Mucosa of gallbladder (tissue), 1 donor: ENCODE measurements at regions not wholly inside any gene's neighbourhood (a gene's known extent, or its start where the extent isn't known, plus 50 kb on each side); places are given as distances from the start of the nearest gene placed in this dataset.

Experiments used
- DNase-seq: peaks from one replicate; pipeline ENCODE4 v3.0.0-alpha.2; 2020; ENCODE audit warnings: low spot score
- donor health status: DM: no; HTN: no; CAD: no.

DNA sequence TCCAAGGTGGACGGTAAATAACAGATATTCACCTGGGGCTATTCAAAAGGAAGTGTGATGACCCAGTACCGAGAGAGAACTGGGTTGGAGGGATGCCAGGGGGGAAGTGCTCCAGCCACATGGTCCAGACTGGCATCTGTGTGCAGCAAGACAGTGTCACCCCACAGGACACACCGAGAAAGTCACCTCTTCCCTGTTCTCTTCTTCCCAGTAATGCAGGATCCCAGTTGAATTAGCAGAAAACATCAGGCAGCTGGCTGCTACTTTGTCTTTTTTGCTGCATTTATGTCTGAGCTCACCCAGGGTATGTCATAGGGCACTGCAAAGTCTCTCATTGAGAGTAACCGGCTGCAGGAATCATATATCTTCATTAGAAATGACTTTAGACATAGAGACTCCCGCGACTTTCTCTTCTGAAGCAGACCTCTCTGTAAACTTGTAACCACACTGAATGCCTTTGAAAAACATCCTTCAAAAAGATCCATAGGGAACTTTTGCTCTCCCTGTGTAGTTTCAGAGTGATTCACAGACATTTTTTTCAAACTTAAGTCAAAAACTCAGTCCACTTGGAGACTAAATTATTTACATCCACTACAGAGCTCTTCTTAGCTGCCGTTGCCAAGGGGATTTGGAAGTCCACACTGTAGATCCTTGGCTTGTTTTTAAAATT lies 609.0 kb upstream of the DPP6 start:
- DNase-seq = no peak

DNA sequence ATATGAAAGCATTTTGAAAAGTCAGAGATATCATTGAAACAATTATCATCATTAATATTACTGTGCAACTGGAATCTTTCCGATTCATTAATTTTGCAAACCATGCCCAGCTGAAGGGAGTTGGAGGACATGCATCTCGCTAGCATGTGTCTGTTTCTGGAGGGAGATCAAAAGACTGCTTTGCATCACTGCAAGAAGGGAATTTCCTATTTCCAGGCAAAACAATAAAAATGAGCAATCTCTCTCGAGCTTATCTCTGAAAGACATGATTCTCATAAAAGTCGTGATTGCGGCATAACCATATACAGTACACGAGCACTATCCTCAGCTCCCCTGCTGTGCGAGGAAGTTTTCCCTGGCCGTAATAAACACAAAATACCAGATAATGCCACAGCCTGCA lies 607.6 kb upstream of the DPP6 start:
- no peak for DNase-seq

DNA sequence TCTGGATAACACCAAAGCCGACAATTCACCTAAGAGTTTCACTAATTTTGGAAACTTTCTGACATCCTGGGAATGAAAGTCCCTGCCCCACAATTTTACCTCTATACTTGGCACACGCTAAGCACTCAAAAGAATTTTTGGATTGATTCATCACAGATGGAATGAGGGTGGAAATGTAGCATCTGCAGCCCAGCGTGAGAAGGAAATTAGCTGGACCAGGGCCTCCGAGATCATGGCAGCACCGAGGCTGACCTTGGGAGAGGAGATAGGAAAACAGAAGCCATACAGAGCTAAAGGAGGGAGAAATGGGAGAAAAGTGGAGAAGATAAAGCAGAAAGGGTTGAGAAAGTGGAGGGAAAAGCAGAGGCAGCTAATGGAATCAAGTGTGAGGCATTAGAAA lies 606.6 kb upstream of the DPP6 start:
- DNase-seq = no peak

DNA sequence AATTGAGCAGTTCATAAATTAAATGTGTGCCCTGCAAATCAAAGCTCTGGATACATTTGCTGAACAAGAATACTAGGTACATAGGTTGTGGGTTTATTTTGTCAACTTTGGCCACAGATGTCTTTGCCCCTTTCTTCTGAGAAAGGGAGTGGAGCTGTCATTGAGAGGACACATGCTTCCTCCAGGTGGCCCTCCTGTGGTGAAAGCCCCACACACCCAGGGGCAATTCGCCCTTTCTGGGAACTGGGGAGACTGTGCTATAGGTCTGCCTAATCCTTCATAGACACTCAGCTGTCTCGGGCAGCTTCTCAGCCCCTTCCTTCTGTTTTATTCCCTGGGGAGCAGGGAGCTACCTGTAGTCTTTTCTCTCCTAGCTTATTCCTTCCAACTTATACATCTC lies 605.7 kb upstream of the DPP6 start:
- no peak for DNase-seq

DNA sequence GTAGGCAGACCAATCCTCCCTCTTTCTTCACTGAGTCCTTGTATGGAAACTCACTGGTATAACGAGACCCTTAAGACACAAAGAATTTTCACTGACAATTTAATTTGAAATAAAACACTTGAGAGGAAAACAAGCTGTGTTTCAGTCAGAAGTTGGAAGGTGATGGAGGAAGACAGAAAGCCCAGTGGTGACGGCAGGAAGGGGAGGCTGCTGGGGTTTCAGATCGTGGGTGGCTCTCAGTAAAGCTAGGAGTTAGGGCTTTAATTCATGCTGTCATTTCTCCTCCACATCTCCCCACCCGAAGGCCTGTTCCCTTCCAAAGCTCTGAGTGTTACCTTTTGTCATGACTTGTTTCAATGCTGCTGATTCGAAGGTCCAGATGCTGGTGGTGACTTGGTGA lies 605.2 kb upstream of the DPP6 start:
- no peak for DNase-seq

DNA sequence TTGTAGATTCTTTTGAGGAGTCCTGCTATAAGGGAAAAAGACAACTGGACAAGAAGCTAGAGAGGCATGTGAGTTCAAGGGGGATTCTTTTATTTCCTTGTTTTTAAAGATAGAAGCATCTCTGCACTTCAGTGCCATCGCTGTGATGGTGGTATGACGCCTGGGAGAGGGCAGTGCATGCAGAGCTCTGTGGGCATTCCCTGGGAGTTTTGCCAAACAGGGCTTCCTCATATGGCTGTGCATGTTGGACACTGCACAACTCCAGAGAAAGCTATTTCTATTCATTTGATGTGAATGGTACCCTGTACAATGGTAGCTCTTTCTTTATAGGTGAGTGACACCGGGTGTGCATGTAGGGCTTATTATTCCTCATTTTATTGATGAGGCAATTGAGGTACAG lies 599.5 kb upstream of the DPP6 start:
- no peak for DNase-seq

DNA sequence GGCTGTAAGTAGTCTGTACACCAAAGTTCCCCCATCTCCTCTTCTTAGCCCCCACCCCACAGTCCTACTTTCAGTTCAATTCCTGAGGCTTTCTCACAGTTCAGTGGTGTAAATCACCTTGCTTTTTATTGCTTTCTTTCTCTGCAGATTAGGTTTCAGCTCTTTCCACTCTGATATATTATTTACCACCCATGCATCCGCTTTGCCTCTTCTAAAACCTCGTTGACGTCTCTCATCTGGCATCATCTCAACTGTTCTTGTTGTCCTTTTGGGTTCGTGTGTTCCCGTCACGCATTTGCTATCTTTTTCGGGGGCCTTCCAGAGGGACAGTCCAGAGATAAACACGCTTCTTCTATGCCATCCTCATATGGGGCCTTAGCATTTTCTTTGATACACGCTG lies 597.9 kb upstream of the DPP6 start:
- no peak for DNase-seq

DNA sequence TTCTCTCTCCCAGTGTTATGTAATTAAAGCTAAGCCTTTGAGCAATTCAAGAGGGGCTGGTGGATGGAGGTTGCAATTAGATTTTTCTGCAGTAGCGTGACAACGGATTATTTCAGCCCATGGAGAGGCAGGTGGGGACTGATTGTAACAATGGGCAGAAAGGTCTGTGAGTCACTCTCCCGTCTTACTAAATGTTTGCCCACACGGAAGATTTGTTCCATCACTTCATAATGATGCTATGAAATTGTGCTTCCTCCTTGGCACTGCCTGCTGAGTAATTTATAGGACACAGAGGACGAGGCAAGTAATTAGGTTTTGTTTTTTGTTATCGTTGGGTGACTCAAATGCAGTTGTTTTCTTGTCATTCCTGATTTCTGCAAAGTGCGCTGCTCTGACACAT lies 594.5 kb upstream of the DPP6 start:
- DNase-seq = no peak

DNA sequence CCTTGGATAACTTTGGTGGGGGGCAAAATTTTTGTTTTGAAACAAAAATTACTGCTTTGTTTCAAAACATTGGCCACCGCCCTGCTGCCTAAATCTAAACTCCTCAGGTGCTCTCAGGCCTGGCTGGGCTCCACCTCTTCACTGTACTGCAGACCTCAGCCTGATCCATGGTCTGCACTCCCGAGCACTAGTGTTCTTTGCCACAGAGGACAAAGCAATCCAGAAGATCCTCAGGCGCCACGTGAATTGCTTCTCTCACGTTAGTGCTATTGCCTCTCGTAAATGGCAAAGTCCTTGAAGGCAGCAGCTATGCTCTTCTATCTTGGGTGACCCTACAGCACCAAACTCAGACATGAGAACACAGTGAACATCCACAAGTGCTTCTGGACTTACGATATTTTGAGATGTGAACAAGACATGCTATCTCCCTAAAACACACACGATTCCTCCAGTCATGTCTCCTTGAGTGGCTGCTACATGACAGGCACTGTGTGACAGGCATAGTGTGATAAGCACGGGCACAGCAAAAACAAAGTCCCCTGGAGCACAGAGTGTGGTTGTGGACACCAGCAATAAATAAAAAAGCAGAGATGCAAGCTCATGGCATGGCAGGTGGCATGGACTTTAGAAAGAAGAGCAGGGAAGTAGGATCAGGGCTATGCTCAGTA lies 582.1 kb upstream of the DPP6 start:
- no peak for DNase-seq

DNA sequence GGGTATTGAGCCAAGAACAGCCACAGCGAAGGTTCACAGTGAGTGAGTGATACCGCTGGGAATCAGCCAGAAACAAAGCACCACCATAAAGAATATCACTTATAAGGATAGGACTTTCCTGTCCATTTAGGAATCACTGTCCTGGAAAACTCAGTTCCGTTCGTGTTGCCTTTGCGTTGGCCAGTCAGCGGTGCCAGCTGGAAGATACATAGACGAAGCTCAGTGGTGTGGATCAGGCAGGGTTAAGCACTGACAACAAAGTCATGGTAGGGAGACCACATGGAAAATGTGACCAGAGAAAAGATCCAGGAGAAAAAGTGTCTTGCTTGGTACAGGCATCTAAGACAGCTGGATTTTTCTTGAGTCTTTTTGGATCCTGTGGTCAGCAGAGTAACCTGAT lies 579.7 kb upstream of the DPP6 start:
- DNase-seq = no peak

DNA sequence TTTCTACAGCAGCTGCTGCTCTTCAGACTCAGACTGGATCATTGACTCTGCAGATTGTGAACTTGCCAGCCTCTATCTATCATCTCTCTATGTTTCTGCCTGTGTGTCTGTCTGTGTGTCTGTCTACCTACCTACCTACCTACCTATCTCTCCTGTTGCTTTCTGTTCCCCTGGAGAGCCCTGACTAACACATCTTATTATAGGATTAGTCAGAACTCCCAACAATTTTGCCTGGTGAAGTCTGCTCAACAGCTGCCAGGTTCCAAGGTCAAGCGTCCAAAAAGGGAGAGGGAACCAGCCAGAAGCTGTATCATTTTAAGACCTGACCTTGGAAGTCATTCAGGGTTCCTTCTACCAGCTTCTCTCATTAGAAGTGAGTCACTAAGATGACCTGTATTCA lies 579.0 kb upstream of the DPP6 start:
- no peak for DNase-seq

DNA sequence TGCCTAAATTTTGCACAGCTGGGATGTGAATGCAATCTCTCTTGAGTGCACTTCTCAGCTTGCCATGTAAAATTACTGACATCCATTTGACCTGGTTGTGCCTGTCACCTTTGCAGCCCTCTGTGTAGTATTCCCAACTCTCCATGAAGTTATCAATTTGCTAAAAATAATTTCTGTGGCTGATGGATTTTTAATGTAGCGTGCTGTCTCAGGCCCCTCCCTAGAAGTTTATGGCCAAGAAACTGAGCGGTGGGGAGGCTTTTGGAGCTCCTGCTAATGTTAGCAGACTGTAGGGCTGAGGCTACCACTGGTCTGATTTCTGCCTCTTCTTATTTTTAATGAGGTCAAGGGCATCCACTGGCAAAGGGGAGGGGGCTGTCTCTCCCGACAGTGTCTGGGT lies 577.0 kb upstream of the DPP6 start:
- DNase-seq = no peak

DNA sequence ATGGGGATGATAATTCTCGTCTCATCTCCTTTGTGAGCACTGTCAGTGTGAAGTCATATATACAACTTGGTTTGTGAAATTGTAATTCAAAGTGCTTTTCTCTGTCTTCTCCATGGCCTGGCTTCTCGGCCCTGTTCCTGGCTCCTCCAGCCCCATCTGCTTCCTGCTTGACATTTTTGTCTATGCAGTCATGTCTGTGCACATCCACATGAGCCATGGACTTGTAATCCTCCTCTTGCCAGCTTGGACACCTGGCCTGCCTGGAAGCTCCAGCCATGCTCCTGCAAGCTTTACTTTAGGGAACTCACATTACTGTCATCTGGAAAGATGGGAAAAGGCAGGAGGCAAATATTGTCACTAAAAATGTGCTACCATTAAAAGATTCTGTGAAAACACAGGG lies 576.0 kb upstream of the DPP6 start:
- DNase-seq = no peak

DNA sequence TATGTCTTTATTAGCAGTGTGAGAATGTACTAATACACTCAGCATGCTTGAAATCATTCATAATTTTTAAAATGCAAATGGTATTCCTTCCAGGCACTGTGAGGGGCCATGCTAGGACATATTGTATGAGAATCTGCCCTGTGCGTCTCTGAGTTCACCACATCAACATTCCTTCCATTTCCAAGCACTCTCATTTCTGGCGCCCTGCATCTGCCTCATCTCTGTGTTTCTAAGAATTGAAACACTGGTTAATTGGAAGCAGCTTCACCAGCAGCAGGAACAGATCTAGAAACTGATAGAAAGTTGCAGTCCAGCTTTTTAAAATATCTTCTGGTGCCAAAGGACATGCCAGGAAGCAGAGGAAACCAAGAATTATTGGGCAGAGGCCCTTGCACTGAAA lies 555.9 kb upstream of the DPP6 start:
- DNase-seq = no peak

DNA sequence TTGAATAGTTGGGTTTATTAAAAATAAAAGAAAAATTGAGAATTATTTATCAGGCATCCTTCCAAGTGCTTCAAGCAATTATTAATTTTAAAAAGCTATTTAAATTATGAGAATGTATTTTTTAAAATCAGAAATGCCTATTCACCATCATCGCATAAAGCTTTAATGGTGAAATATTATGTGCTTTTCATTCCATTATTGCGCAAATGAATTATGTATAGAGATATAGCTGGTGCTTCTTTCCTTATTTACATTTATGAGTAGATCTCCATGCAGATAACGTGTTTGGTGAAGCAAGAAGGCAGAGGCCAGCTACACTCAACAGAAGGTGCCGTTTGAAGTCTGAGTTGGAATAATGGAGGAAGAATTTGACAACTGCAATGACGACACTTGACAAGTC lies 549.1 kb upstream of the DPP6 start:
- DNase-seq = no peak

DNA sequence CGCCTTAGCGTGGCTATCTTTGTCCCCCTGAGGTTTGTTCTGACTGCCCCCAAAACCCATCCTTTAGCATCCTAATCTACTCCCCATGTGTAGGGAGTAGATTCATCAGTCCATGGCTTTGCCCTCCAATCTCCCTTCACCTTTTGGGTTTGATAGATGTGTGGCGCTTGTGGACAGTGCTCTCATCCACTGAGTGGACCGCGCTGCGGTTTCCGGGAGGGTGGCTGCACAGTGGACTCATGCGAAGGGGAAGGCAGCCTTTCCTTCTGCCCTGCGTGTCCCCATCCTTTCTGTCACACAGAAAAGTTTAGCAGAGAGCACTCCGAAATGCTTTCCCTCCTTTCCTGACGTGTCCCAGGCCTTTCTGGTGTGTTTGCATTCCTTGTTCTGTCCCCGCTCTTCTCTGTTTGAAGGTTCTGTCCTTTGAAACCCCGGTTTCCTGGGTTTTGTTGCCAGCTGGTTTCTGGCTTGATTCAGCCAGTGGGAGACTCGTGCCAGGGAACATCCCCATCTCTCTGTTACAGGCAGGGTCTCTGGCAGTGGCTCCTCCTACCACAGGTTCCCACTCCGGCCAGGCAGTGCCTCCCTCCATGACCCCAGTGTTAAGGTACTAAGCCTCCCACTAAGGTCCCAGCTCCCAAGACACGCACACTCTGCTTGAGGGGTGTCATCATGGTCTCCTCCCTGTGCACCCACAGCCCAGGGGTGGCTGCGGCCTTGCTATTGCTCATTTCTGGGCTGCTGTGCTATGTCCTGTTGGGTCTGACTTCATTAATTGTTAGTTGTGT lies 547.7 kb upstream of the DPP6 start:
- DNase-seq = no peak

DNA sequence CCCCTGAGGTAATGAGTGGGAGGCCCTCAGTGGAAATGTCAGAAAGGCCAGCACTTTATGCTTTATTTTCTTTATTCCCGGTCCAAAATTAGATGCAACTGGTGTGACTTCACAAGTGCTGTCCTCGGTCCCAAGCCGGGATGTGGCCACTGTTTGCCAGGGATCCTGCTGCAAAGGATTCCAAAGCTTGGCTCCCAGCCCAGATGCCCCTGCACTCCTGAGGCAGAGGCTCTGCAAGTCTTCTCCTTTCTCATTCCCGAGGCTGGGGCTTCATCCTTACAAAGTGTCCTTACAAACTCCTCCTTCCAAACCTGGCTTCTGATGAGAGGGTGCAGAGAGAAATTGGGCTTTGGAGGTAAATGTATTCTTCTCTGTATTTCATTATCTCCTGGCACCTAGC lies 544.3 kb upstream of the DPP6 start:
- no peak for DNase-seq

DNA sequence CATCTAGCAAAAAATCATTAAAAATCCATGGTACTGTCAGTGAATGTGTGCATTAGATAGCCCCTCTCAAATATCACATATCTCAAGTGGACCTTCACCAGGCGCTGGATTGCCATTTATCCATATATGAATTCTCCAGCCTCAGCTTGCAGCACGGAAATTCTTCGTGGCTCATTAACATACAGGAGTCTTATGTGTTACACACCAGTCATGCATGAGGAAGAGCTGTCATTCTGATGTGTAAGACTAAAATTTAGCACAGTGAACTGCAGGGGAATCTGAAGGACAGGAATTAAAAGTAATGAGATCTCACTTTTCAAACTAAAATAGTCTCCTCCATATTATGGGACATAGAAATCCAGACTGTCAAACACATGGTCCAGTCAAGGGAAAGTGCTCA lies 542.4 kb upstream of the DPP6 start:
- DNase-seq = no peak

DNA sequence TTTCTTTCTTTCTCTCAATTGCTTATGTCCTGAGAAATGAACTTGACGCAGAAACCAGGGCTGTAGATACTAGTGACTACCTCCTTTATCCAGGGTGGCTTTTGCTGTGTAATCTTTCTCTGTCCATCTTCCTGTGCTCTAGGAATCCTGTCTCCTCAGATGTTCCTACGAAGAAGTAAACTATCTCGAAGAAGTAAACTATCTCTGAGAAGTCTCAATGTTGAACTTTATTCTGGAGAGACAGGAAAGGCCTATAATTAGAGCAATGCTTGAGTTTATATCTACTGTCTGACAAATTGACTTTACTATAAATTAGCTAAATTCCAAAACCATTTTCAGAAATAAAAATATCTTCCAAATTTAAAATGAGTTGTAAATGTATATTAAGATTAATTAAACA lies 541.5 kb upstream of the DPP6 start:
- no peak for DNase-seq

DNA sequence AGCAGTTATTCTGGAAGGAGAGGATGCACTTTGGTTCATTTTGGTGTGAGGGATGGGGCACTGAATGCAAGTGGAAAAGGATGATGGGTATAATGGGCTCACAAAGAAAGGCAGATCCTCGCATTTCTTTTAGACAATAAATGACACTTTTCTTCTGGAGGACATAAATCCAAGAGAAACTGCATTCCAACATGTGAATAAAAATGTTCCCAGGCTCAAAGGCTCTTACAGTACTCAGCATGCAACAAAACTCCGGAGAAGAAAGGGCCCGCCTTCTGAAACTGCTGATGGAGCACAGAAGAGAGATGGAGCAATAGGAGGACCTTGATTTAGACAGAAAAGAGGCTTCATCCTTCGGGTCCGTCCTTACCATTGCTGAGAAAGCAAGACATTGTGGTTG lies 538.2 kb upstream of the DPP6 start:
- no peak for DNase-seq

DNA sequence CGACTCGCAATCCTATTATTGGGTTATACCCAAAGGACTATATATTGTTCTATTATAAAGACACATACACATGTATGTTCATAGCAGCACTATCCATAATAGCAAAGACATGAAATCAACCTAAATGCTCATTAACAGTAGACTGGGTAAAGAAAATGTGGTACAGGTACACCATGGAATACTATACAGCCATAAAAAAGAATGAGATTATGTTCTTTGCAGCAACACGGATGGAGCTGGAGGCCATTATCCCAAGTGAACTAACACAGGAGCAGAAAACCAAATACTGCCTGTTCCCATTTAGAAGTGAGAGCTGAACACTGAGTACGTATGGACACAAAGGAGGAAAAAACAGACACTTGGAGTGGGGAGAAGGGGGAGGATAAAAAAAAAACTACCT lies 536.8 kb upstream of the DPP6 start:
- no peak for DNase-seq

DNA sequence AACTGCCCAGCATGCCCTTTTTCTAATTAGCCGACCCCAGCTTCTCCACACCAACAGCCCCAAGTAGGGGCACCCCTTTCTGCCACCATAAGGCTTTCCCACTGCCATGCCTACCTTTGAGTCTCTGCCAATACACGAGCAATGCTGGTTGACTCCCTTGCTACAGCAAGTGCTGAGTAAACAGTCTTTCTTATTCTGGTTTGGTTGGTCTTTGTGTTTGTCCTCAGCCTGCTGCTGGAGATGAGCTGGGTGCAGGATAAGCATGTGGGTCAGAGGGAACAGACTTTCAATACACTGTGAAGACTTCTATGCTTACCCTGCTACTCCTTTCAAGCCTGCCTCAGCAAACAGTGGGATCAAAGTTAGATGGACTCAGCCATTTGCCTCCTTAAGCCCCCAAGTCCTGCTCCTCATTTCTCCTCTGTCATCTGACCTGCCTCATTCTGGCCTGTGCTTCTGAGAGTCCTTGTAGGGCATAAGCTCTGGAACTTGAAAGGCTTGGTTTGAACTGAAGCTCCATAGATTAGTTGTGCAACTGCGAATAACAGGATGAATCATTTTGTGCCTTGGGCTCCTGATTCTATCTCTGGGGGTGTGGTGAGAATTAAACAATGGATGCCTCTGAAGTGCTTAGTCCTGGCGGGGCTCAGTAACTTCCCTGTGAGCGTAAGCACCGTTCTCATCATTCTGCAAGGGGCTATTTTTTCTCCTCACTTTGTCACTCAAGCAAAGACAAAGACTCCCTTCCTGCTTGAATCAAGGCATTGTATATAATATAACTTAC lies 533.8 kb upstream of the DPP6 start:
- DNase-seq = no peak

DNA sequence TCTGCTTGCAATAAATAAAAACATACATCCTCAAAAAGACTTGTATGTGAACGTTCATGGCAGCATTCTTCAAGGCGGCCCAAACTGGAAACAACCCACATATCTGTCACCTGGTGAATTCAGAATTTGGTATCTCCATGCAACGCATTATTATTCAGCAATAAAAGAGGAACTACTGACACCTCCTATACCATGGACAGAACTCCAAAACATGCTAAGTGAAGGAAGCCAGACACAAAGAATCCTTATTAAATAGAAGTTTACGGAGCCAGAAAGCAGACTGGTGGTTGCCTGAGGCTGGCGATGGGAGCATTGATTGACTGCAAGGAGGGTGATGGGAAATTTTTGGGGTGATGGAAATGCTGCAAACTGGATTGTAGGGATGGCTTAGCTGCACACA lies 530.8 kb upstream of the DPP6 start:
- no peak for DNase-seq
